NCI-H1092 (cell line): ENCODE measurements at regions not wholly inside any gene's neighbourhood (a gene's known extent, or its start where the extent isn't known, plus 50 kb on each side); places are given as distances from the start of the nearest gene placed in this dataset.
"Not testable (repeated sequence)": the region's sequence is repeated elsewhere in the genome, so short reads cannot be mapped to it uniquely, and the experiment has no call there.

ENCODE experiments used
- DNase-seq: peaks from one replicate; lab custom pipeline; 2025; lab: John Stamatoyannopoulos, UW

GRCh38 chr18:66280470-66280869 lies 323.4 kb downstream of the CDH19 start:
- no peak for DNase-seq

- no peak for DNase-seq
Observed at GRCh38 chr18:66271962-66272361, 331.9 kb downstream of the CDH19 start.

- DNase-seq: no peak
Observed at GRCh38 chr18:66264130-66264529, 339.8 kb downstream of the CDH19 start.

GRCh38 chr18:66254121-66254520 lies 349.8 kb downstream of the CDH19 start:
- no peak for DNase-seq

- DNase-seq: no peak
Observed at GRCh38 chr18:66252703-66253102, 351.2 kb downstream of the CDH19 start.

- DNase-seq: no peak
Observed at GRCh38 chr18:66235206-66235605, 368.7 kb downstream of the CDH19 start.

GRCh38 chr18:66226782-66227181 lies 377.1 kb downstream of the CDH19 start:
- DNase-seq: no peak

- DNase-seq: not testable (repeated sequence)
Observed at GRCh38 chr18:66223317-66223716, 380.6 kb downstream of the CDH19 start.

GRCh38 chr18:66222174-66222573 lies 381.7 kb downstream of the CDH19 start:
- DNase-seq: no peak

GRCh38 chr18:66219817-66220216 lies 384.1 kb downstream of the CDH19 start:
- DNase-seq: no peak

GRCh38 chr18:66211749-66212148 lies 392.1 kb downstream of the CDH19 start:
- no peak for DNase-seq

GRCh38 chr18:66210875-66211274 lies 393.0 kb downstream of the CDH19 start:
- no peak for DNase-seq

GRCh38 chr18:66209656-66210055 lies 394.2 kb downstream of the CDH19 start:
- no peak for DNase-seq

GRCh38 chr18:66196805-66197204 lies 407.1 kb downstream of the CDH19 start:
- no peak for DNase-seq

GRCh38 chr18:66193938-66194337 lies 410.0 kb downstream of the CDH19 start:
- DNase-seq: no peak

GRCh38 chr18:66193394-66193793 lies 410.5 kb downstream of the CDH19 start:
- DNase-seq: no peak

GRCh38 chr18:66168685-66169235 lies 417.9 kb downstream of the CDH7 start:
- peak; percentile 33 for DNase-seq

- peak; percentile 5 for DNase-seq
Observed at GRCh38 chr18:66167829-66168684, 417.2 kb downstream of the CDH7 start.

GRCh38 chr18:66160007-66160406 lies 409.2 kb downstream of the CDH7 start:
- DNase-seq: no peak

GRCh38 chr18:66159451-66159850 lies 408.6 kb downstream of the CDH7 start:
- DNase-seq: no peak

GRCh38 chr18:66156946-66157687 lies 406.3 kb downstream of the CDH7 start:
- no peak for DNase-seq

GRCh38 chr18:66150650-66151049 lies 399.8 kb downstream of the CDH7 start:
- DNase-seq: no peak

GRCh38 chr18:66143029-66143428 lies 392.2 kb downstream of the CDH7 start:
- no peak for DNase-seq
